Thyroid gland (tissue), 4 donors: ENCODE measurements at regions not wholly inside any gene's neighbourhood (a gene's known extent, or its start where the extent isn't known, plus 50 kb on each side); places are given as distances from the start of the nearest gene placed in this dataset.

ENCODE experiments used
- POLR2A ChIP-seq, 2 donors: fragments of 450-650 bp; IDR thresholded peaks; one replicate each; pipeline ENCODE4 v1.6.1; 2017; ENCODE audit warnings: antibody characterized with exemption in 2 of 2, mild to moderate bottlenecking in 2 of 2, moderate library complexity in 1 of 2
- TF ChIP-seq, protein P1 (sequence below), 6 experiments: fragments of 200-600 bp in 3 of 6; fragments of 450-650 bp in 3 of 6; sonication (generic) in 3 of 6; IDR thresholded peaks; one replicate each; pipeline ENCODE4 v1.5.1; 2016 to 2019; ENCODE audit warnings: antibody characterized with exemption in 6 of 6, mild to moderate bottlenecking in 2 of 6, inconsistent platforms in 1 of 6, moderate library complexity in 1 of 6

DNA sequence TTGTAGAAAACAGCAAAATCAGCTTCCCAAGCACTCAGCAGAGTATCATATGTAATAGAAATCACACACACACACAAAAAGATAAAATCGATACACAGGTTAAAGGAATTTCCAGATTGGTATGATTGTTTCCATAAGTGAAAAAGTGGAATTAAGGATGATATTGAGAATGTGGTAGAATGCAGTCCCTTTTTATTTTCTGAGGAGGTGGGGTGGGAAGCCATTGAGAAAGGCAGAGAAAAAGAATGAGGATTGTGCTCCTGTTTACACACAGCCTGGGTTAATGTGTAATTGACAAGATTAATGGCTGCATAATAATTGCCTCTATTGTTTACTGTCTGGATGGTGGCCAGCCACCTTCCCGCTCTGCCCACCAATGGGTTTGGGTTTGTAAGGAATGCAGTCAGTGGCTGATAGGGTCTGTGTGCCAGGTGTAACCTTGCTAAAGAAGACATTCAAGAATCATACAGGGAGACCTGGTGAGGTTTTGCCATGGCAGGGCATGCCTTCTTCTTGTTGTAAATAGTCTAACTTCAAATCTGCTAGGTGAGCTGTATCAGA is 177.2 kb upstream of the MAP3K1 start:
- TF ChIP-seq, protein P1, sequence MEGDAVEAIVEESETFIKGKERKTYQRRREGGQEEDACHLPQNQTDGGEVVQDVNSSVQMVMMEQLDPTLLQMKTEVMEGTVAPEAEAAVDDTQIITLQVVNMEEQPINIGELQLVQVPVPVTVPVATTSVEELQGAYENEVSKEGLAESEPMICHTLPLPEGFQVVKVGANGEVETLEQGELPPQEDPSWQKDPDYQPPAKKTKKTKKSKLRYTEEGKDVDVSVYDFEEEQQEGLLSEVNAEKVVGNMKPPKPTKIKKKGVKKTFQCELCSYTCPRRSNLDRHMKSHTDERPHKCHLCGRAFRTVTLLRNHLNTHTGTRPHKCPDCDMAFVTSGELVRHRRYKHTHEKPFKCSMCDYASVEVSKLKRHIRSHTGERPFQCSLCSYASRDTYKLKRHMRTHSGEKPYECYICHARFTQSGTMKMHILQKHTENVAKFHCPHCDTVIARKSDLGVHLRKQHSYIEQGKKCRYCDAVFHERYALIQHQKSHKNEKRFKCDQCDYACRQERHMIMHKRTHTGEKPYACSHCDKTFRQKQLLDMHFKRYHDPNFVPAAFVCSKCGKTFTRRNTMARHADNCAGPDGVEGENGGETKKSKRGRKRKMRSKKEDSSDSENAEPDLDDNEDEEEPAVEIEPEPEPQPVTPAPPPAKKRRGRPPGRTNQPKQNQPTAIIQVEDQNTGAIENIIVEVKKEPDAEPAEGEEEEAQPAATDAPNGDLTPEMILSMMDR (IDR thresholded peaks at IDR 0.05): no peak
- TF ChIP-seq POLR2A (IDR thresholded peaks at IDR 0.05): no peak
